Ectodermal cell (in vitro differentiated cells): ENCODE measurements at regions not wholly inside any gene's neighbourhood (a gene's known extent, or its start where the extent isn't known, plus 50 kb on each side); places are given as distances from the start of the nearest gene placed in this dataset.

Source experiments
- H3K27ac ChIP-seq: 2 replicates; pipeline ENCODE4 v1.7.0; 2013; ENCODE audit warnings: mild to moderate bottlenecking, low read depth, low read length; ENCODE audit not compliant: insufficient read depth, poor library complexity, severe bottlenecking
- H3K27me3 ChIP-seq: 2 replicates; pipeline ENCODE4 v1.7.0; 2013; ENCODE audit warnings: mild to moderate bottlenecking, low read length; ENCODE audit not compliant: insufficient read depth, control insufficient read depth, poor library complexity, severe bottlenecking
- H3K36me3 ChIP-seq: one replicate; pipeline ENCODE4 v1.7.0; 2013; ENCODE audit warnings: low read length; ENCODE audit not compliant: control insufficient read depth, insufficient read depth
- H3K4me1 ChIP-seq: one replicate; pipeline ENCODE4 v1.7.0; 2013; ENCODE audit warnings: low read length; ENCODE audit not compliant: control insufficient read depth, insufficient read depth
- H3K4me3 ChIP-seq: 2 replicates; pipeline ENCODE4 v1.7.0; 2013; ENCODE audit warnings: low read depth, low read length, control low read depth; ENCODE audit not compliant: insufficient read depth
- H3K9me3 ChIP-seq: 2 replicates; pipeline ENCODE4 v1.7.0; 2013; ENCODE audit warnings: mild to moderate bottlenecking, low read length, moderate library complexity; ENCODE audit not compliant: control insufficient read depth
- WGBS, 2 experiments: methylation state at CpG; one replicate each; pipeline ENCODE4 v1.1.7; 2013; ENCODE audit warnings: missing lambda C conversion rate in 2 of 2; 5-methylcytosine and 5-hydroxymethylcytosine counted together

GRCh38 chr21:43341378-43342161, 85.4 kb downstream of the SIK1 start:
- Histone ChIP-seq H3K27ac (no peak overlapping the region), H3K9me3 (no peaks in the 10 kb centered on the region), H3K36me3 (no peaks in the 10 kb centered on the region), H3K27me3 (no peaks in the 10 kb centered on the region), H3K4me3 (no peak overlapping the region), H3K4me1 (peaks cover 13% of the 10 kb centered on the region)
- 90% methylated on average over 25 of the region's 25 CpGs for WGBS, 2 experiments

DNA sequence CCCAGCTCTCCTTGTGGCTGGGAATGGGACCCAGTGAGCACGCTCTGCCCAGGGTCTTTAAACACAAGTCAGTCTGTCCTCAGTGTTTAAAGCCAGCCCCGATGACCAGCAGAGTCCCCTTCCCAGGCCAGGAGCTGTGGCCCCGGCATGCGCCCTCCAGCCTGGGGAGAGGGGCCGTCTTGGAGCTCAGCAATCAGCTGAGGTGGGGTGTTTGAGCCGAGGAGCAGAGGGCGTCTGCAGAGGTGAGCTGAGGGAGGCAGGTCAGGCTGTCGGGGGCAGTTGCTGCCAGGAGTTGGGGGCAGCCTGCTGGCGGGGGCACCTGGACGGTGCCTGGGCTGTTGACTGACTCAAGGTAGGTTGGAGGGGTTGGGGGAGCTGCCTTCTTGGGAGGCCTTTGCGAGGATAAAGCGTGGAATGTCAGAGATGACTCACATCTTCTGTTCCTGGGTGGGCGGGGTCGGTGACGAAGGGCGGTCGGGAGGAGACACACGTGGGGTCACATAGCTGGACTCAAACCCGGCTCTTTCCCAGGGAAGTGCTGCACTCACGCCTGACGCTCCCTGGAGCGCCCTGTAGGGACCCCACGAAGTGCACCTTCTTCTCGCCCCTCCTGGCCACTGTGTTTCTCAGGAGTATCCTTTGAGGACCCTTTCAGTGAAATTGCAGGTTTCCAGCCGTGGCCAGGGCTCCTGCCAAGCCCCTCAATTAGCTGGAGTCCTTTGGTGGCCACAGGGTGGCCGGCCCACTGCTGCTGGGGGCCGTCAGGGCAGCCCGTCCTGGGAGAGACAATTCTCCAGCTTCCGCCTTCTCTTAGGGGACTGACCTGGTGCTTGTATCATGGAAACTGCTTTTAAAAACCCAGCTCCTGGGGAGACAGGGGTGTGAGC, 86.2 kb downstream of the SIK1 start:
- no peaks in the 10 kb centered on the region for H3K27me3 ChIP-seq
- no peak overlapping the region for H3K27ac ChIP-seq
- no peaks in the 10 kb centered on the region for H3K36me3 ChIP-seq
- H3K9me3 ChIP-seq: no peaks in the 10 kb centered on the region
- no peak overlapping the region for H3K4me3 ChIP-seq
- 75 to 81% methylated on average over 29 of the region's 29 CpGs for WGBS, 2 experiments
- peaks cover 13% of the 10 kb centered on the region for H3K4me1 ChIP-seq

DNA sequence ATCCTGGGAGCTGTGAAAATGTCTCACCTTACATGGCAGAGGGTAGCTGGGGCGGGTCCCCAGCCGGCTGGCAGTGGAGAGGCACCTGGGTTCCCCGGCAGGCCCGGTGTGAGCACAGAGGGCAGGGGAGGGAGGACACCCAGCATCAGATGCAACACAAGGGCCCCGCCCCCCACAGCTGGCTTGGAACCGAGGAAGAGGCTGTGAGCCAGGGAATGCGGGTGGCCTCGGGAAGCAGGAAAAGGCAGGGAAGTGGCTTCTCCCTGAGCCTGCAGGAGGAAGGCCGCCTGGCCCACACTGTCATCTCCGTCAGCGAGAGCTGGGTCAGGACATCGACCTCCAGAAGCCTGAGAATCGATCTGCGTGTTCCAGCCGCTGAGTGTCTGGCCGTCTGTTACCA, 87.3 kb downstream of the SIK1 start:
- Histone ChIP-seq H3K27me3 (no peaks in the 10 kb centered on the region), H3K4me3 (no peak overlapping the region), H3K4me1 (peaks cover 13% of the 10 kb centered on the region), H3K27ac (no peak overlapping the region), H3K36me3 (no peaks in the 10 kb centered on the region), H3K9me3 (no peaks in the 10 kb centered on the region)
- WGBS, 2 experiments: 94% methylated on average over 16 of the region's 16 CpGs

DNA sequence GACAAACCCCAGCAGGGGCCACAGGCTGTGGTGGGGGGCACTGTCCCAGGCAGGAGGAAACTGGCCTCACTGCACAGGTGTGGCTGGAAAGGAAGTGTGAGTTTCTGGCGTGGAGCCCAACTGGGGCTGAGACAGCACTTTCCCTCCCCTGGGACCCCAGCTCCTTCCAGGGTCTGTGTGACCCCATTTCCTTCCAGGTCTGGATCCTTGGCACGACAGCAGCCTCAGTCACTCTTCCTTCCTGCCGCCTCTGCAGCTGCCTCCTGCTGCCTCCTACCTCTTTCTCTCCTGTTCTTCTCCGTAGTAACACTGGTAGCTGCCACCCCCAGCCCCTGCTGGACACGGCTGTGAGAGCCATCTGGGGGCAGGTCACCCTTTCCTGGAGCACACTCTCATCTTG, 88.0 kb downstream of the SIK1 start:
- peaks cover 18% of the 10 kb centered on the region for H3K4me1 ChIP-seq
- no peak overlapping the region for H3K27ac ChIP-seq
- no peaks in the 10 kb centered on the region for H3K9me3 ChIP-seq
- H3K4me3 ChIP-seq: no peak overlapping the region
- no peaks in the 10 kb centered on the region for H3K36me3 ChIP-seq
- WGBS, 2 experiments: 85 to 86% methylated on average over 5 of the region's 5 CpGs
- no peaks in the 10 kb centered on the region for H3K27me3 ChIP-seq

DNA sequence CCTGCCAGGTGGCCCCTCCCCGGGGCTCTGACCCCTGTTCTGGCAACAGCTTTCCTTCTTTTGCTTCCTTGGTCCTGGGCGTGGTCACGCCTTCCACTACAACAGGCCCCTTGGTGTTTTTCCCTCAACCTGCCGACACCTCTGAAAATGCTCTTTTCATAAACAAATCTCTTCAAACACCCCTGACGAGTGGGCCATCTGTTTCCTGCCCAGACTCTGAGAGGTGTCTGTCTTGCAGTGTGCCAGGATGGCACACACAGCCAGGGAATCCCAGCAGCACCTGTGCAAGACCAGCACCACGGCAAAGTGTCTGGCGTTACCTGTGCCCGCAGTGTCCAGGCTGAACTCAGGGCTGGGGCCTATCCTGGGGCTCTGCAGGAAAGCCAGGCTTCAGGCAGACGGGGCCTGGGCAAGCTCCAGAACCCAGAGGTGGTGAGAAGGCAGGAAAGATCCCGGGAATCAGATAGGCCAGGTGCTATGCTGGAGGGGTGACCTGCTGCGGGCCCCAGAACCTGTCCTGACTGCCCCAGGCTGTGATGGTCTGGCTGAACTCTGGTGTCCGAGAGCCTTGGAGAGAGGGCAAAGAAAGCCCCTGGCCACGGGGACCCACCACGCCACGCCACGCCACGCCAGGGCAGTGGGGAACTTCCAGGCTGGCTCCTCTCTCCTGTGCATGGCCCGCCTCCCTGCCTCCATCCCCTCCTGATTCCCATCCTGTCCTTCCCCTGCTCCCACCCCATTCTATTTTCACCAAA, 88.9 kb downstream of the SIK1 start:
- Histone ChIP-seq H3K27me3 (no peaks in the 10 kb centered on the region), H3K36me3 (no peaks in the 10 kb centered on the region)

DNA sequence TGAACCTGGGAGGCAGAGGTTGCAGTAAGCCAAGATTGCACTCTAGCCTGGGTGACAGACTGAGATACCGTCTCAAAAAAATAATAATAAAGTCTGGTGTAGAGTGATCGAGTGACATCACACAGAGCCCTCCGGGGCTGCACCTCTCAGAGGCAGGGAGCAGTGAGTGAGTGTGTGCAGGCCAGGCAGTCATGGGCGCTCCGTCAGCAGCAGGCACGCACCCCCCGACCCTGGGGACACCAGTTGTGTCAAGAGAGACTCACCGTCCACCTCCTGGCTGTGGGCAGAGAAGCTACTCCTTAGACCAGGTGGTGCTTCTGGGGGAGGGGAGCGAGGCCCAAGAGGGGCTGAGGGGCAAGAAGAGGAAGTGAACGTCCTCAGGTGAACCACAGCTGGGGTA, 91.8 kb downstream of the SIK1 start:
- 92 to 93% methylated on average over 10 of the region's 10 CpGs for WGBS, 2 experiments
- Histone ChIP-seq H3K27me3 (no peaks in the 10 kb centered on the region), H3K9me3 (no peaks in the 10 kb centered on the region), H3K4me3 (no peak overlapping the region), H3K27ac (no peak overlapping the region), H3K4me1 (peaks cover 19% of the 10 kb centered on the region), H3K36me3 (no peaks in the 10 kb centered on the region)

More for the DNA sequence above, 88.9 kb downstream of the SIK1 start:
- 90 to 91% methylated on average over 18 of the region's 18 CpGs for WGBS, 2 experiments
- H3K27ac ChIP-seq: no peak overlapping the region
- peaks cover 26% of the 10 kb centered on the region for H3K4me1 ChIP-seq
- no peaks in the 10 kb centered on the region for H3K9me3 ChIP-seq
- H3K4me3 ChIP-seq: no peak overlapping the region

GRCh38 chr21:43334214-43334958, 92.5 kb downstream of the SIK1 start:
- 87 to 91% methylated on average over 16 of the region's 16 CpGs for WGBS, 2 experiments
- Histone ChIP-seq H3K27ac (no peak overlapping the region), H3K4me1 (peaks cover 24% of the 10 kb centered on the region), H3K4me3 (no peak overlapping the region), H3K36me3 (no peaks in the 10 kb centered on the region), H3K27me3 (no peaks in the 10 kb centered on the region), H3K9me3 (no peaks in the 10 kb centered on the region)

DNA sequence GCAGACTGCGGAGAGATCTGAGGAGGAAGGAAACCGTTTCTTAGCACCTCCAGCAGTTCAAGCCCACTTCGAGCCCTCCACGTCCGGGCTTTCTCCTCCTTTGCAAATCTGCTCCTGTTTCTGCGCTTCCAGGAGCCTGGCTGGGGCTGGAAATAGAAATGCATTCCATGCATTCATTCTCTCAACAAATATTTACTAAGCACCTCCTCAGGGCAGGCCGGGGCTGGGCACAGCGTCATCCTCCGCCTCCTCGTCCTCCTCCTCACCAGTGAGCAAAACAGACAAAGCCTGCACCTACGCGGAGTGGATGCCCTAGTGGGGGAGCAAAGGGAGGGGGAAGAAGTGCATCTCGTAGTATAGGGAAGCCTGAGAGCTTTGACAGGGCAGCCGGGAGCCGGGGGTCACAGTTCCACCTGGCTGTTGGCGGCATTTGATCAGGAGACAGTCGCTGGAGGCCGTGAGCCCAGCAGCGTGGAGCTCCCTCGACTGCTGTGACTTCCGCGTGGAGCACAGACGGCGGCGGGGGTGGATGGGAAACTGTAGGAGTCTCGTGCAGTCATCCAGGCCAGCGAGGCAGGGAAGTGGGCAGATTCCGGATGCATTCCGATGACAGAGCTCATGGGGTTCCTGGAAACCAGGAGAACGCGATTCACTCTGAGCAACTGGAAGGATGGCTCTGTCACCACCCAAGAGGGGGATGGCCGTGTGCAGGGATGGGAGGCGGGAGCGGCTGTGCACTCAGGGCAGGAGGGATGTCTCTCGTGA, 93.5 kb downstream of the SIK1 start:
- Histone ChIP-seq H3K36me3 (no peaks in the 10 kb centered on the region), H3K4me1 (peaks cover 24% of the 10 kb centered on the region), H3K9me3 (no peaks in the 10 kb centered on the region)

GRCh38 chr21:43332861-43333297, 94.1 kb downstream of the SIK1 start:
- Histone ChIP-seq H3K4me3 (no peak overlapping the region), H3K9me3 (no peaks in the 10 kb centered on the region), H3K4me1 (peaks cover 29% of the 10 kb centered on the region), H3K27ac (peak overlapping the region; percentile 89), H3K36me3 (no peaks in the 10 kb centered on the region), H3K27me3 (no peaks in the 10 kb centered on the region)
- WGBS, 2 experiments: 35 to 38% methylated on average over 16 of the region's 16 CpGs

More for the DNA sequence above, 93.5 kb downstream of the SIK1 start:
- Histone ChIP-seq H3K27me3 (no peaks in the 10 kb centered on the region), H3K4me3 (no peak overlapping the region), H3K27ac (peak overlapping the region; percentile 89)
- WGBS, 2 experiments: 34 to 39% methylated on average over 35 of the region's 35 CpGs
